Heart left ventricle (tissue), 16 donors: ENCODE measurements at regions not wholly inside any gene's neighbourhood (a gene's known extent, or its start where the extent isn't known, plus 50 kb on each side); places are given as distances from the start of the nearest gene placed in this dataset.

Experiments used
- ATAC-seq, 4 donors: fragments of 200-7000 bp; cut with Tn5 transposase; one replicate each; pipeline ENCODE4 v1.9.1; 2020 to 2022; ENCODE audit warnings: moderate library complexity in 4 of 4, mild to moderate bottlenecking in 3 of 4, moderate number of reproducible peaks in 1 of 4
- DNase-seq, 5 donors: peaks; one replicate each; pipeline ENCODE4 v3.0.0-alpha.2; 2020
- H3K27ac ChIP-seq, 12 donors: fragments of 200-600 bp; sonication (generic) in 4 of 12; one replicate each; pipeline versions ENCODE4 v1.5.0 to v1.8.0; 2016 to 2022; ENCODE audit warnings: mild to moderate bottlenecking in 2 of 12
- H3K27me3 ChIP-seq, 9 donors: fragments of 200-600 bp; sonication (generic) in 2 of 9; one replicate each; pipeline versions ENCODE4 v1.5.1 to v1.8.0; 2016 to 2022; ENCODE audit warnings: mild to moderate bottlenecking in 3 of 9
- H3K36me3 ChIP-seq, 9 donors: fragments of 200-600 bp; sonication (generic) in 2 of 9; one replicate each; pipeline versions ENCODE4 v1.5.0 to v1.8.0; 2018 to 2022; ENCODE audit warnings: mild to moderate bottlenecking in 2 of 9
- H3K4me1 ChIP-seq, 12 donors: fragments of 200-600 bp; sonication (generic) in 4 of 12; one replicate each; pipeline versions ENCODE4 v1.5.0 to v1.8.0; 2016 to 2022; ENCODE audit warnings: mild to moderate bottlenecking in 3 of 12
- H3K4me3 ChIP-seq, 12 donors: fragments of 200-600 bp; sonication (generic) in 4 of 12; one replicate each; pipeline versions ENCODE4 v1.5.0 to v1.8.0; 2017 to 2022; ENCODE audit warnings: mild to moderate bottlenecking in 9 of 12, moderate library complexity in 4 of 12
- H3K9me3 ChIP-seq, 12 donors: fragments of 200-600 bp; sonication (generic) in 4 of 12; one replicate each; pipeline versions ENCODE4 v1.5.0 to v1.8.0; 2016 to 2022; ENCODE audit warnings: mild to moderate bottlenecking in 1 of 12
- CTCF ChIP-seq, 12 donors: fragments of 200-600 bp; sonication (generic) in 4 of 12; IDR thresholded peaks; one replicate each; pipeline versions ENCODE4 v1.5.0 to v1.8.0; 2018 to 2022; ENCODE audit warnings: antibody characterized with exemption in 12 of 12, mild to moderate bottlenecking in 5 of 12
- POLR2A ChIP-seq, 2 donors: fragments of 450-650 bp; IDR thresholded peaks; one replicate each; pipeline ENCODE4 v1.6.1; 2017; ENCODE audit warnings: antibody characterized with exemption in 2 of 2, mild to moderate bottlenecking in 2 of 2, moderate library complexity in 2 of 2
- WGBS, 4 donors: extraction: QIAGEN DNeasy Blood & Tissue Kit in 2 of 4; methylation state at CpG; one replicate each; pipeline versions ENCODE4 v1.1.5 to v1.1.7; 2013 to 2018; 5-methylcytosine and 5-hydroxymethylcytosine counted together
- intact Hi-C, 10 donors: fragments of 100-400 bp; cut with DNase I; formaldehyde crosslinking; loops; one replicate each; pipeline versions ENCODE4 v1.11.1 to v1.14.2; 2022
- donor health status: ischemic (EF 13 %, LVEDD 7.1; RV severe dilation, severe dysfunction).
- donor health status: healthy with polysubstance abuse.
- donor health status: DM: no; HTN: yes; CAD: no.
- donor health status: DM: no; HTN: no; CAD: no.
- donor health status: ischemic (EF 25% LVEDD 6.9; RV normal size, moderate dysfunction).
- donor health status: ischemic (EF 25% LVEDD 5.7; RV mildly dilated, moderate dysfunction).
- donor health status: healthy.
- donor health status: DM: yes; HTN: yes; CAD: no.
- donor health status: ischemic (EF 35%, LVEDD 5.7; RV mildly dilated, moderate dysfunction).
- donor health status: nonischemic (EF 11% LVEDD 7.7; RV severe dilation, severe dysfunction).
- donor health status: DM: yes; HTN: yes; CAD: no.
- donor health status: PGD.
- donor health status: ischemic (EF 29% LVEDD 5.4; RV normal size, mild dysfunction).
- donor health status: nonischemic (EF 23%, LVEDD 6.1; RV moderate dilation, normal function).

- intact Hi-C loops: no loop called here
- H3K27ac ChIP-seq: no peak overlapping the region
- no peak overlapping the region for H3K4me3 ChIP-seq
- DNase-seq (no peak), ATAC-seq (no peak)
- 81 to 87% (median 82%) methylated on average over 9 of the region's 9 CpGs for WGBS, 4 donors
- no peak for TF ChIP-seq POLR2A (IDR thresholded peaks at IDR 0.05)
- TF ChIP-seq CTCF (IDR thresholded peaks at IDR 0.05): no peak
- no peaks in the 10 kb centered on the region for H3K27me3 ChIP-seq
- no peaks in the 10 kb centered on the region for H3K36me3 ChIP-seq
- peaks cover 0 to 11% (median 0%) of the 10 kb centered on the region in 12 donors for H3K9me3 ChIP-seq
- no peaks in the 10 kb centered on the region for H3K4me1 ChIP-seq
Measured at GRCh38 chr2:129627437-129627836, 352.0 kb upstream of the RAB6C start.

- H3K4me1 ChIP-seq: no peaks in the 10 kb centered on the region
- DNase-seq (no peak), ATAC-seq (peak in 1 of 4 donors; percentile 15)
- H3K4me3 ChIP-seq: no peak overlapping the region
- peaks cover 0 to 8% (median 0%) of the 10 kb centered on the region in 9 donors for H3K27me3 ChIP-seq
- no peak overlapping the region for H3K27ac ChIP-seq
- WGBS, 4 donors: 88 to 95% (median 93%) methylated on average over 9 of the region's 9 CpGs
- intact Hi-C loops: no loop called here
- TF ChIP-seq CTCF (IDR thresholded peaks at IDR 0.05) (no peak), POLR2A (IDR thresholded peaks at IDR 0.05) (no peak)
- H3K9me3 ChIP-seq: no peaks in the 10 kb centered on the region
- no peaks in the 10 kb centered on the region for H3K36me3 ChIP-seq
Measured at GRCh38 chr2:129636692-129637091, 342.8 kb upstream of the RAB6C start.

GRCh38 chr2:129641371-129641770 is 338.1 kb upstream of the RAB6C start:
- Histone ChIP-seq H3K36me3 (no peaks in the 10 kb centered on the region), H3K4me1 (no peaks in the 10 kb centered on the region), H3K4me3 (no peak overlapping the region), H3K27ac (no peak overlapping the region), H3K27me3 (peaks cover 0 to 8% (median 0%) of the 10 kb centered on the region in 9 donors), H3K9me3 (no peaks in the 10 kb centered on the region)
- DNase-seq: no peak
- 58 to 73% (median 63%) methylated on average over 2 of the region's 2 CpGs for WGBS, 4 donors
- ATAC-seq: no peak
- TF ChIP-seq POLR2A (IDR thresholded peaks at IDR 0.05) (no peak), CTCF (IDR thresholded peaks at IDR 0.05) (no peak)
- intact Hi-C loops: no loop called here

GRCh38 chr2:129642526-129643043 is 336.9 kb upstream of the RAB6C start:
- H3K27me3 ChIP-seq: peaks cover 0 to 8% (median 0%) of the 10 kb centered on the region in 9 donors
- ATAC-seq (no peak), DNase-seq (no peak)
- intact Hi-C loops: no loop called here
- TF ChIP-seq CTCF (IDR thresholded peaks at IDR 0.05): no peak
- no peak for TF ChIP-seq POLR2A (IDR thresholded peaks at IDR 0.05)
- WGBS, 4 donors: 75 to 77% (median 76%) methylated on average over 3 of the region's 3 CpGs
- H3K4me1 ChIP-seq: no peaks in the 10 kb centered on the region
- no peaks in the 10 kb centered on the region for H3K9me3 ChIP-seq
- H3K36me3 ChIP-seq: no peaks in the 10 kb centered on the region
- no peak overlapping the region for H3K27ac ChIP-seq
- H3K4me3 ChIP-seq: no peak overlapping the region
